OCI-LY1 (cell line): ENCODE measurements at regions not wholly inside any gene's neighbourhood (a gene's known extent, or its start where the extent isn't known, plus 50 kb on each side); places are given as distances from the start of the nearest gene placed in this dataset.

ENCODE experiments used
- H2AFZ ChIP-seq: fragments of 200-600 bp; sonication (generic), shearing (Covaris generic); 2 replicates; pipeline ENCODE4 v1.6.0; 2014; ENCODE audit warnings: antibody characterized with exemption, mild to moderate bottlenecking, low read length
- H3F3A ChIP-seq: fragments of 200-600 bp; sonication (generic), shearing (Covaris generic); 2 replicates; pipeline ENCODE4 v1.6.0; 2014; ENCODE audit warnings: mild to moderate bottlenecking, antibody characterized with exemption, low read length, moderate library complexity; ENCODE audit not compliant: insufficient read depth
- H3K27ac ChIP-seq: fragments of 200-600 bp; sonication (generic); 2 replicates; pipeline ENCODE4 v1.5.1; 2014; ENCODE audit warnings: low read length, mixed run types, mild to moderate bottlenecking, low read depth; ENCODE audit not compliant: poor library complexity, severe bottlenecking
- H3K27me3 ChIP-seq: fragments of 200-600 bp; sonication (generic); 2 replicates; pipeline ENCODE4 v1.6.0; 2014; ENCODE audit warnings: antibody characterized with exemption, mild to moderate bottlenecking, low read length, moderate library complexity; ENCODE audit not compliant: insufficient read depth
- H3K36me3 ChIP-seq: fragments of 200-600 bp; sonication (generic); 2 replicates; pipeline ENCODE4 v1.6.1; 2014; ENCODE audit warnings: mild to moderate bottlenecking, antibody characterized with exemption, low read length, moderate library complexity, mixed read lengths; ENCODE audit not compliant: insufficient read depth
- H3K4me1 ChIP-seq: fragments of 200-600 bp; sonication (generic); 2 replicates; pipeline ENCODE4 v1.5.1; 2014; ENCODE audit warnings: mild to moderate bottlenecking, low read length, moderate library complexity; ENCODE audit not compliant: insufficient read depth, severe bottlenecking
- H3K4me2 ChIP-seq: fragments of 200-600 bp; sonication (generic), shearing (Covaris generic); 2 replicates; pipeline ENCODE4 v1.6.1; 2014; ENCODE audit warnings: low read length
- H3K4me3 ChIP-seq: fragments of 200-600 bp; sonication (generic); 2 replicates; pipeline ENCODE4 v1.5.1; 2014; ENCODE audit warnings: low read length, low read depth, mild to moderate bottlenecking, mixed read lengths; ENCODE audit not compliant: poor library complexity, severe bottlenecking
- H3K79me2 ChIP-seq: fragments of 200-600 bp; shearing (Covaris generic); 2 replicates; pipeline ENCODE4 v1.6.1; 2016; ENCODE audit warnings: mixed run types, low read length, mixed read lengths; ENCODE audit not compliant: insufficient read depth
- H3K9ac ChIP-seq: fragments of 200-600 bp; sonication (generic), shearing (Covaris generic); 2 replicates; pipeline ENCODE4 v1.6.1; 2014; ENCODE audit warnings: mild to moderate bottlenecking, low read length, mixed read lengths
- H3K9me2 ChIP-seq: fragments of 200-600 bp; sonication (generic), shearing (Covaris generic); 2 replicates; pipeline ENCODE4 v1.6.1; 2014; ENCODE audit warnings: low read depth, mild to moderate bottlenecking, low read length, mixed read lengths
- H3K9me3 ChIP-seq: fragments of 200-600 bp; shearing (Covaris generic); 2 replicates; pipeline ENCODE4 v1.6.1; 2014; ENCODE audit warnings: low read length, mixed read lengths
- H4K20me1 ChIP-seq: fragments of 200-600 bp; sonication (generic), shearing (Covaris generic); 2 replicates; pipeline ENCODE4 v1.6.0; 2016; ENCODE audit warnings: mild to moderate bottlenecking, low read length; ENCODE audit not compliant: insufficient read depth
- CTCF ChIP-seq: fragments of 200-600 bp; sonication (generic), shearing (Covaris generic); IDR thresholded peaks from 2 replicates; pipeline ENCODE4 v1.5.1; 2017; ENCODE audit warnings: mild to moderate bottlenecking, antibody characterized with exemption, low read length, moderate library complexity, mixed read lengths
- EZH2 ChIP-seq: fragments of 200-600 bp; sonication (generic), shearing (Covaris generic); IDR thresholded peaks from 2 replicates; pipeline ENCODE4 v1.8.0; 2017; ENCODE audit warnings: borderline replicate concordance, mixed run types, mild to moderate bottlenecking, antibody characterized with exemption, low read length, moderate library complexity, mixed read lengths

DNA sequence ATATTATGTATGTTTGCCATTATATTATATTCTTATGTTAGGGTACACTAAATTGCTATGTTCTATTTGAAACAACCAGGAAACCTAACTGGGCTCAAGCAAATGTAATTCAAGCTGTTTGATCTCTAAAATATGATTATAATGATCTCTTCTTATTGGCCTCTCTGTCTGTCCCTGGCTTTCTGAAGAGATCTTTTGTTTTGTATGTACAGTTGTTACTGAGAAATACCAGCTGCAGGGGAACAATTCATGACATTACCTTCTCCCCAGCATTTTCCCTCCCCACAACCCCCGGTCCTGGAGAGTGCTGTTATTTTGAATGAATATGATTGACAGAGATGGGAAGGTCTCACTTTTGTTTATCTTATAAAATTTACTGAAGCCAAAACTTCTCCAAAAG, 54.8 kb upstream of the CD28 start:
- Histone ChIP-seq H3K27ac (no peak overlapping the region), H3K9ac (no peak overlapping the region), H3K79me2 (no peaks in the 10 kb centered on the region), H3F3A (no peaks in the 10 kb centered on the region), H2AFZ (no peak overlapping the region), H3K36me3 (no peaks in the 10 kb centered on the region), H3K9me2 (no peaks in the 10 kb centered on the region), H3K4me2 (no peak overlapping the region), H3K27me3 (no peaks in the 10 kb centered on the region), H3K4me1 (peaks cover 8% of the 10 kb centered on the region), H4K20me1 (no peaks in the 10 kb centered on the region), H3K4me3 (no peak overlapping the region), H3K9me3 (0 out of 2 replicates have a peak, but pooled peaks cover 3% of the 10 kb centered on the region)
- TF ChIP-seq EZH2 (no peak), CTCF (no peak)

DNA sequence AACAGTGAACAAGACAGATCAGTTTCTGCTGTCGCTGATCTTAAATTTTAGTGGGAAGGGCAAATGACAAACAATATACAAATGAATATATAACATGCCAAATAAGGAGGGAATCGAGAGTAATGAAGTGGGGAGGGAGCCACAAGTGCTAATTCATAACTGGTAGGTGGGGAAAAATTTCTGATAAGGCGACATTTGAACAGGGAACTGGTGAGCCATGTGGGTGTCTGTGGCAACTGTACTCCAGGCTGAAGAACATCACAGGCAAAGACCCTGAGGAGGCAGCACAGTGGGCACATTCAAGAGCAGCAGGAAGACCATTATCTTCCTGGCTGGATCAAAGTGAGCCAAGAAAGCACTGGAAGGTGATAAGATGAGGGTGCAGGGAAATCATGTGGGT, 51.6 kb upstream of the CD28 start:
- H3K9me3 ChIP-seq, result no peaks in the 10 kb centered on the region
- no peaks in the 10 kb centered on the region for H3K79me2 ChIP-seq
- H3K4me2 ChIP-seq, result no peak overlapping the region
- H3K27ac ChIP-seq, result no peak overlapping the region
- H4K20me1 ChIP-seq, result no peaks in the 10 kb centered on the region
- H3K27me3 ChIP-seq, result no peaks in the 10 kb centered on the region
- no peak overlapping the region for H3K9ac ChIP-seq
- H3K9me2 ChIP-seq, result no peaks in the 10 kb centered on the region
- TF ChIP-seq CTCF (no peak), EZH2 (no peak)
- H3K4me3 ChIP-seq, result no peak overlapping the region
- H2AFZ ChIP-seq, result no peak overlapping the region
- no peaks in the 10 kb centered on the region for H3K36me3 ChIP-seq
- no peaks in the 10 kb centered on the region for H3F3A ChIP-seq
- peaks cover 5% of the 10 kb centered on the region for H3K4me1 ChIP-seq

GRCh38 chr2:203656522-203657287, 49.7 kb upstream of the CD28 start:
- H3K4me2 ChIP-seq, result no peak overlapping the region
- no peak overlapping the region for H3K27ac ChIP-seq
- no peaks in the 10 kb centered on the region for H3K9me2 ChIP-seq
- no peaks in the 10 kb centered on the region for H3K27me3 ChIP-seq
- no peaks in the 10 kb centered on the region for H3K4me1 ChIP-seq
- no peaks in the 10 kb centered on the region for H4K20me1 ChIP-seq
- H3F3A ChIP-seq, result no peaks in the 10 kb centered on the region
- no peaks in the 10 kb centered on the region for H3K36me3 ChIP-seq
- H3K79me2 ChIP-seq, result no peaks in the 10 kb centered on the region
- no peak for TF ChIP-seq EZH2
- no peak overlapping the region for H2AFZ ChIP-seq
- no peak overlapping the region for H3K4me3 ChIP-seq
- H3K9ac ChIP-seq, result no peak overlapping the region
- H3K9me3 ChIP-seq, result no peaks in the 10 kb centered on the region
